Raji (cell line): ENCODE measurements at regions not wholly inside any gene's neighbourhood (a gene's known extent, or its start where the extent isn't known, plus 50 kb on each side); places are given as distances from the start of the nearest gene placed in this dataset.

Experiments used
- POLR2A ChIP-seq: IDR thresholded peaks from 2 replicates; pipeline ENCODE4 v1.6.1; 2011; ENCODE audit warnings: low read depth, low read length, control low read depth; ENCODE audit not compliant: insufficient read depth

DNA sequence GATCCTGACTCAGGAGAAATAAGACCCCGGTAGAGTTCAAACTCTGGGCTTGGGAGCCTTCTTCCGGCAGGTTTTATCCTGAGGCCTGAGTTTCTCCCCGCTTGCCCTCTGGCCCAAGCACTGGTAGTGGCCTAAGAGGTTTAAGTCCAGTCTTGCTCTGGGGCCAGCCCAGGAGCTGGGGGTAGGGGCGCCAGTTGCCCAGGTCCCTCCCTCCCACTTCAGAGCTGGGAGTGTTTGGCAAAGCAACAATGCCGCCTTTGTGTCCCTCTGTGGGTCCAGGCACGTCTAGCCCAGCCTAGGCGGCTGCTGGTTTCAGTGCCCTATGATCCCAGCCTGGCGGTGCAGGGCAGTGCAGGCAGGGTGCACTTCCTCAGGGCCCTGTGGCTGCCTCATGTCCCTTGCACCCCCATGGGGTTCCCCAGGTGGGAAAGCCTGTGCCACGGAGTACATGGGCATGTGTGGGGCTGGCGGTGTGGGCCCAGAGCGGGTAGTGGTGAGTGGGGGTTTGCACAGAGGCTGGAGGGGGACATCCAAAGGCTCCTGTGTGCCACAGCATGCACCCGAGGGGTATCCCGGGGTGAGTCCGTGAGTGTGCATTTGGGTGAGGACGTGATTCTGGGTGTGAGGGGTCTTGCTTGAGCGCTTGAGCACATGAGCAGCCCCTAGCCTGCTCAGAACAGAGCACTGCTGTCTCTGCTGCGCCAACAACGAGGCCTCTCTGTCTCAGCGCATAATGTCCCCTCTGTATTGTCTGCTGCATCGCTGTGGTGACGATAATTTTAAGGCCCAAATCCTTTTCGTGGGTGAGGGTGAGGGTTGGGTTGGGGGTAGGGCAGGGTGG, 61.7 kb upstream of the PSD2 start:
- no peak for TF ChIP-seq POLR2A

DNA sequence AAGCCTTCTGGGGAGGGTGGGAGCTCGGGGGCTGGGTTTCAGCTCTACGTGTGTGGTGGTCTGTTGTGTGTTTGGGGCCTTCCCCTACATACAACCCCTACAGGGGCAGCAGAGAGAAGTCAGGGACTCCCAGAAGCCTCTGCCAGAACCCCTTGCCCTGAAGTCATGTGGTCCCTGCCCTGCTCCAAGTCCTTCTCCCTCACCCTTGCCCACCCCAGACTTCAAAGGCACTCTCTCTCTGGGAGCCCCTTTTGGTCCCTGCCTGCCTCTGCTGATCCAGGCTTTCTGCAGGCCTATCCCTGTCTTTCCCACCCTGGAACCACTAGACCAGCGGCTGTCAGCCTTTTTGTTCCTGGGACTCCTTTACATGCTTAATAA, 61.1 kb upstream of the PSD2 start:
- TF ChIP-seq POLR2A: no peak

DNA sequence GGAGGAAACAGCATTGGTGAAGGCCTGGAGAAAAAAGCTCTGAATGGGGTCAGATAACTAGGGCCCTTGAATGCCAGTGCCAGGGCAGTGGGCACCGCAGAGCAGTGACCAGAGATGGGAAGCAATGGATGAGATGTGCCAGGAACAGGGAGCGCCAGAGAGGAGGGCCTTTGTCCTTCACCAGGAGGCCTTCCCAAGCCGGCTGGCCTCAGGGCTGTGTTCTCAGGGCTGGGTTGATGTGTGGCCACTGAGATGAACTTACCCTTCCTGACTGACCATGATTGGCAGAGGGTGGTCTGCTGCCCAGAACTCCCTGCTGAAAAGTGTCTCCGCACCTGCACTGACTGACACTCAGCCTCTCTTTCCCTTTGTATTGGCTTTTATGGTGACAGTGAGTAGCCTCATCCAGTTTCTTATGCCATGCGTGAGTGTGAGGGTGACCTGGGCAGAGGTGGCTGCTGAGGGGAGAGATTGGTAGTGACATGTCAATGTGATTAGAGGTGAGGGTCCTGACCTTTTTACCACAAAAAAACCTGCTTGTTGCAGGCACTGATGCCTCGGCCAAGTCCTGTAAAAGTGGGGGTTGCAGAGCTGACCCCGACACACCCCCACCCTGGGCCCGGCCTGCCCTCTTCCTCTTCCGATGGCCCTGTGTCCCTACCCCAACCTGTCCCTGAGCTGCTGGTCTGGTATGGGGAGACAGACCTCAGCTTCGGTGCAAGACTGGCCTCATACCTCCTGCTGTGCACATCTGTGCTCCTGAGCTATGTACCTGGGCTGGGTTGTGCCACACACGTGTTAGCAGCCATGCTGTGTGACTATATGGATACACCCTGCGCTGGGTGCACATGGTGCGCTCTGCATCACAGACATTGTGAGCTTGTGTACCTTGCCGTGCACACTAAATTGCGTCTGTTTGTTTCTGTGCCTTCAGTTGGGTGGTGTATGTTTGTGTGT, 57.1 kb upstream of the PSD2 start:
- no peak for TF ChIP-seq POLR2A

DNA sequence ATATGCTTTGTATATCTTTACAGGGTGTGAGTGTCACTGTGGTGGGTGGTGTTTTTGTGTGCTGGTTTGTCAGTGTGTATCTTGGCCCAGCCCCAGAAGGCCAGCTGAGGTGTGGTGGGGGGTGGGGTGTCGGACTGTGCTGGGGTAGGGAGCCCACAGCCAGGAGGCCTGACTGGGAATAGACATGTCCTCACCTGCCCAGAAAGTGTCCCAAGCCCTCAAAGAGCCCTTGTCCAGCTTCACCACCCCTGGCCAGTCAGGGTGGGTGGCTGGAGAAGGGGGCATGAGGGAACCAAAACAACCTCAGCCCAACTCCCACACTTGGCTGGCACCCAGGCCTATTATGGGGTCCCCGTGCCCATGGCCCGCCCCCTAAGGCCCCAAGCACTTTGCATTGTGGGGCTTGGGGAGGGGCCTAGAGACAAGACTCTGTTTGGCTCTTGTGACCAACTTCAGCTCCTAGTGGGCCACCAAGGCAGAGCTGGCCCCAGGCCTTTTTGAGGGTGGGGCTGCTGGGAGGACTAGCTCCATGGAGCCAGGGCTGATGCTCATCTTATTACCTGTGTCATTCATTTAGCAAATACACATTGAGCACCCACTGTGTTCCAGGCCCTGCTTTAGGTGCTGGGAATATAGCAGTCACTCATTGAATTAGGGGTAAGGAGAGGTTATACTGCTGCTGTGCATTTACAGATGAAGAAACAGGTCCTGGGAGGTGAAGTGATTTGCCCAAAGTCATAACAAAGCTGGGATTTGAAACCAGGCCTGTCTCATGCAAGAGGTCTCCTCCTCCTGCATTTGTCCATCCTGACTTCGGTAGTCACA, 56.2 kb upstream of the PSD2 start:
- TF ChIP-seq POLR2A: no peak

DNA sequence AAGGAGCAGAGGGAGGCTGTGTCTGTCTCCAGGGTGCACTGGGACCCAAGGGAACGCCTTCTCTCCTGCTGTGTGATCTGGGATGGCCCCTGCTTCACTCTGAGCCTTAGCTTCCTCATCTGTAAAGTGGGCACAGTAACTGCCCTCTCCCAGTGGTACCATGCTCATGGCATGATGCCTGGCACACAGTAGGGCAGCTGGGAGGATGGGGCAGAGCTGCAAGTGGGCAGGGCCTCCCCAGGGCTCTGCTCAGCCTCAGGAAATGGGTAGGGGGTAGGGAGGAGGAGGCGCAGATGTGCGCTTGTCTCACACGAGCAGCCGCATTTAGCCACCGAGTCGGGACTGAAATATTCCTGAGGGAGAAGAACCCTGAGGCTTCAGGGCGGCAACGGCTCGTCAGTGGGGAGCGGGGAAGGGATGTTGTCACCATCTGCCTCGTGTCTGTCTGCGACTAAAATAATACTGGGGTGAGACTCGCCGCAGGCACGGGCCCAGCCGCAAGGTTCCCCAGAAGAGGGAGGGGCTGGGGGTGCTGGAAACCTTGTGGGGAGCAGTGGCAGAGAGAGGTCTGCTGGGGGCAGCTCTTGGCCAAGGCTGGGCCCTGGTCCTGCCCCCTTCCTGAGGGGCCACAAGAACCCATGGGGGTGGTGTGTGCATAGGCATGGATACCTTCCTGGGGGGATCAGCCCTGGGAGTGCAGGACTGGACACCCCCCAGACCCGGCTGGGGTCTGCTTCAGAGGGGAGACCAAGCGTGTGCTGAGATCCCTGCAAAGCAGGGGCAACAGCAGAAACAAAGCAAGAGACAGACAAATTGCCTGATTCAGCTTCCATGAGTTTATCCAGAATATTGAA, 55.2 kb upstream of the PSD2 start:
- no peak for TF ChIP-seq POLR2A

DNA sequence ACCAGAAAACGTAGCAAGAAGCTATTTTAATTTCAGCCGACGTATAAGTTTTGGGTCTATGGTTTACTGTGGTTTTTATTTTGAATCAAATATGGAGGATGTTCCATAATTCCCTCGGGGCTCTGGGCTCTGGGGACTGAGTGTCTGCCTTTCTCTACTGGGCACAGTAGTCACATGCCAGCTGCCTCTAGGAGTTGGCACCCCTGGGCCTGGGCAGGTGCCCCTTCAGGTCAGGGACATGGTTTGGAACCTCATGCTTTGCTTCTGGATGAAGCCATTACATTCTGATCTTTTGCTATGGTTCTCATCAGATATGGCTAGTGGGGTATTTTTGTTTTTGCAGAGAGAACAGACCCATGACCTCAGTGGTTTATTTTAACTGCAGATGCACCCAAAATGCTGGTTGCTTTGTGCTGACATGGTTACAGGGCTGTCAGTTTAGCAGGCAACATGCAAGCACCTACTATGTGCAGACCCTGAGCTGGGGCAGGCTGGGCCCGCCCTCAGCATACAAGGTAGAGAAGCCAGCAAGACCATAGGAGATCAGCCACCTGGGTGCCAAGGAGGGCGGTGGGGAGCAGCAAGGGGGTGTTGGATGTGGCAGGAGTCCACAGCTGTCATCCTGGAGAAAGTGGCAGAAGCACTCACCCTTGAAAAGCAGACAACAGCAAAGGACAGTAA, 54.5 kb upstream of the PSD2 start:
- no peak for TF ChIP-seq POLR2A

DNA sequence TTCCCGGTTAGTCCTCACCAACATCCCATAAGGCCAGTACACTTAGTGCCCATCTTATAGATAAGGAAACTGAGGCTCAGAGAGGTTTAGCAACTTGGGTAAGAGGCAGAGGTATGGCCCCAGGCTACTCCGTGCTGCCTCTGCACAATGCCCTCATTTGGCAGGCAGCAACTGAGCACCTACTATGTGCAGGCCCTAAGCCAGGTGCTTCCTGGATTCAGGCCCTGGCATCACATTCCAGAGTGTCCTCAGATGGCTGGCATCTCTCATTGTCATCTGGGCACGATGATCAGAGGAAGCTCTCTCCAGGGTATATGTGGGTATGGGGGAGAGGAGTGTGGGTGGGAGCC, 53.8 kb upstream of the PSD2 start:
- no peak for TF ChIP-seq POLR2A

DNA sequence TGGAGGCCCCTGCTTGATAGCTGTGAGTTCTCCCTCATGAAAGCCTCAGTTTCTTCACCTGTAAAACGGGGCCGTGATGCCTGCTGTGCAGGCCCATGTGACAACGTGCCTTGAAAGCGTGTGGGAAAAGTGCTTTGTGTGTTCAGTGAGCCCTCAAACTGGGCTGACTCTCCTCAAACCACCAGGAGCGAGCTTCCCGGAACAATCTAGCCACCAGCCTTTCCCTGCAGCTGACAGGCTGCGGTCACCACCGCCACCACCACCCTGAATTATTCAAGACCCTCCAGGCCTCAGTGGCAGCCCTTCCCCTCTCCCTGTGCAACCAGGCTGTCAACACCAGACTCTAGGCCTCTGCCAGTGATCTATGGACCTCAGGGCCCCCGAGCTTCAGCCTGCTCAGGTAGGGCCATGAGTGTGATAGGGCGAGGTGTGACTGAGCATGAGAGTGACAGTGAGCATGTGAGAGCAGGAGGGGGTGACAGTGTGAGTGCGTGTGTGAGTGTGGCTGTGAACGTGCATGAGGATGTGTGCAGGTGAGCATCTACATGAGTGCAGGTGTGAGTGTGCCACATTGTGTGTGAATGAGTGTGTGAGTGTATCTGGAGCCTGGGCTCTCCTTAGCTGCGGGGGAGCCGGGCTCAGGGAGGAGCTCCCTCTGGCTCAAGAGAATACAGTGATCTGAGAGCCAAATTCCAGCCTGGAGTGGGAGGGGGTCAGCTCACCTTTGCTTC, 53.3 kb upstream of the PSD2 start:
- TF ChIP-seq POLR2A: no peak

DNA sequence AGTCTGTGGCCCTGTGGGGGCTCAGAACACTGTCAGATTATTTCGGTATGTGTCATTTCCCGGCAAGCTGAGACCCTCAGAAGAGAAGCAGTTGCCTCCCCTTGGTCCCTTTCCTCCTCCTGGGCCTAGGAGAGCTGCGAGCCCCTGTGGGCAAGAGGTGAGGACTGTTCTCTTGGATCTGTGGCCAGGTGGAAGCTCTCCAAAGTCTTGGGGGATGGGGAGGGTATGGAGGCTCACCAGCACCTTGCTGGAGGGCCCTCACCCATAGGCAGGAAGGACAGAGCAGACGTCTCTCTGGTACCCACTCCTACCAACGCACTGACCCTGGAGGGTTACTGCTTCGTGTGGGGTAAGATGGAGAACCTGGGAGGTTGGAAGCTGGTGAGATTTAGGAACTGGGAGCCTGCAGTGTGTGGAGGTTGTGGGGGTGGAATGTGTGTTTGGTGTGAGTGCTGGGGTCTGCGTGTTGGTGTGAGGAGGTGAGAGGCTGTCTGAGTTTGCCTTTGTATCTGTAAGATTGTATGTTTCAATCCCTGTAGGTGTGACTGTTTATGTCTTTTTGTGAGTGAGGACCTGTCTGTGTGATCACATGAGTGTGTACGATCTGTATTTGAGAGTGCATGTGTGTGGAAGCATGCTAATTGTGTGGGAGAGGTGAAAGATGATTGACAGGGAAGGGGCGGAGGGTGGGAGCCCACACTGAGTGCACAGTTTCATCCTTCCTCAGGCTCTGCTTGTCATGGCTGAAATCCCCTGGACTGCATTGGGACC, 52.4 kb upstream of the PSD2 start:
- no peak for TF ChIP-seq POLR2A

DNA sequence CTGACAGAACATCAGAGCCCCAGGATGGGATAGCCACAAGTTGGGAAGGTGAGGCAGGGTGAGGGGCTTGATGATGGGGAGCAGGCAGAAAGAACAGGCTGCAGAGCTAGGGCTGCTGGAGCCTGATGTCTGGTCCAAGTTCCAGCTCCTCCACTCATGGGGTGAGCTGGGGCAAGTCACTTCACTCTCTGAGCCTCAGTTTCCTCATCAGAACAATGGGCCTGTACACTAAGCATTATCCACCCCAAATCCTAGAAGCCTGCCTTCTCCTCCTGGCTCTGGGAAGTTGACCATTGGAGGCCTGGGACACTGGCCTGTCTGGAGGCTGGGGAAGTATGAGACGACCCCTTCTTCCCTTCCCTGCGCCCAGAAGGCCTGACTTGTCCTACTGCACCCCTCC, 51.8 kb upstream of the PSD2 start:
- no peak for TF ChIP-seq POLR2A

DNA sequence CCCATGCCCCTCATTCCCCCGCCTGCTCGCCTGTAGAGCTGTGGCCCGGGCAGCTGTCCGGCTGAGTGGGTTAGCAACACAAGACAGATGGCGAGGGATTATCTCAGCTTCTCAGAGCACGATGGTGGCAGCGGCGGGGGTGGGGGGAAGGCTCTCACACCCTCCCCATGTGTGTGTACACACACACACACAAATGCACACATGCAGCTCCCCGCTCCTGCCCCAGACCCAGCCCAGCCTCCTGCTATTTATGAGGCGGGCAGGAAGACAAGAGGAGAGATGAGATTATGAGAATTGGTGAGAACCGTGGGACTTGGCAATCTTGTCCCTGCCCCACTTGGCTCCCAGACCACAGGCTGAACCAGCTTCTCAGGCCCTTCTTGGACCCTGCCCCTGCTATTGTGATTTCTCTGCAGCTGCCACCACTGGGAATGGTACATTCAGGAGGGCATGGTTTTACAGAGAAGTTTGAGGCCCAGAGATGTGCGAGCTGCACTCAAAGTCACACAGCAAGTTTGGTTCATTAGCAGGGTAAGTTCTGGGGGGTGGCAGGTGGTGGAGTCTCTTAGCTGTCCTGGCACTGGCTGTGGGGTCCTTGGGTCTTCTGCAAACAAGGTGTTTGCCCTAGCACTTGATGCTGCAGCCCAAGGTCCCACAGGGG, 51.0 kb upstream of the PSD2 start:
- TF ChIP-seq POLR2A: no peak
